ENCODE measurements at regions not wholly inside any gene's neighbourhood (a gene's known extent, or its start where the extent isn't known, plus 50 kb on each side); places are given as distances from the start of the nearest gene placed in this dataset.

- POLR2A ChIA-PET: no interaction called here
- intact Hi-C loops (cut with DNase I, micrococcal nuclease): no loop called here
- H3K4me1 ChIP-seq (ENCODE audit: insufficient read depth, low read length): no peaks in the 10 kb centered on the region
- Mint-ChIP-seq H3K4me1 (ENCODE audit: low read depth) (no peaks in the 10 kb centered on the region), H3K27me3 (peaks cover 11% of the 10 kb centered on the region), H3K9me3 (no peaks in the 10 kb centered on the region), H3K27ac (no peak overlapping the region), H3K36me3 (ENCODE audit: low read depth) (no peaks in the 10 kb centered on the region), H3K4me3 (no peak overlapping the region)
- H3K9me3 ChIP-seq (ENCODE audit: control insufficient read depth in 1 of 2, insufficient read depth in 1 of 2, low read length in 2 of 2): no peaks in the 10 kb centered on the region
- ATAC-seq (ENCODE audit: poor library complexity) (no peak), DNase-seq (no peak)
- CTCF ChIA-PET: no interaction called here
- no peak overlapping the region for H3K27ac ChIP-seq (ENCODE audit: low read depth in 1 of 2, low read length in 2 of 2)
- H3K36me3 ChIP-seq (ENCODE audit: insufficient read depth, low read length): no peaks in the 10 kb centered on the region
- H3K4me3 ChIP-seq (ENCODE audit: low read length): no peak overlapping the region
- peaks cover 0 to 4% of the 10 kb centered on the region in 2 experiments for H3K27me3 ChIP-seq (ENCODE audit: control insufficient read depth in 1 of 2, insufficient read depth in 2 of 2, low read length in 2 of 2)
- no peak for TF ChIP-seq CTCF (IDR thresholded peaks at IDR 0.05)
Observed at GRCh38 chr2:118430510-118431164, 342.4 kb downstream of the INSIG2 start.

GRCh38 chr2:118425191-118425590 is 336.9 kb downstream of the INSIG2 start:
- H3K4me3 ChIP-seq (ENCODE audit: low read length): no peak overlapping the region
- CTCF ChIA-PET: no interaction called here

GRCh38 chr2:118423776-118424175 is 335.5 kb downstream of the INSIG2 start:
- Histone ChIP-seq H3K4me1 (ENCODE audit: insufficient read depth, low read length) (no peaks in the 10 kb centered on the region), H3K4me3 (ENCODE audit: low read length) (no peak overlapping the region), H3K9me3 (ENCODE audit: control insufficient read depth in 1 of 2, insufficient read depth in 1 of 2, low read length in 2 of 2) (no peaks in the 10 kb centered on the region), H3K36me3 (ENCODE audit: insufficient read depth, low read length) (no peaks in the 10 kb centered on the region), H3K27ac (ENCODE audit: low read depth in 1 of 2, low read length in 2 of 2) (no peak overlapping the region), H3K27me3 (ENCODE audit: control insufficient read depth in 1 of 2, insufficient read depth in 2 of 2, low read length in 2 of 2) (peaks cover 0 to 13% of the 10 kb centered on the region in 2 experiments)
- Mint-ChIP-seq H3K4me3 (no peak overlapping the region), H3K27me3 (peaks cover 29% of the 10 kb centered on the region), H3K9me3 (no peaks in the 10 kb centered on the region), H3K4me1 (ENCODE audit: low read depth) (no peaks in the 10 kb centered on the region), H3K36me3 (ENCODE audit: low read depth) (no peaks in the 10 kb centered on the region), H3K27ac (no peak overlapping the region)
- no peak for ATAC-seq (ENCODE audit: poor library complexity)
- DNase-seq: no peak
- POLR2A ChIA-PET: no interaction called here
- CTCF ChIA-PET: no interaction called here
- intact Hi-C loops (cut with DNase I, micrococcal nuclease): no loop called here
- TF ChIP-seq CTCF (IDR thresholded peaks at IDR 0.05): no peak

More at GRCh38 chr2:118425191-118425590, 336.9 kb downstream of the INSIG2 start:
- no peak overlapping the region for H3K4me3 Mint-ChIP-seq
- peaks cover 18% of the 10 kb centered on the region for H3K27me3 Mint-ChIP-seq
- ATAC-seq (ENCODE audit: poor library complexity): no peak
- POLR2A ChIA-PET: no interaction called here
- no peaks in the 10 kb centered on the region for H3K9me3 Mint-ChIP-seq
- Histone ChIP-seq H3K9me3 (ENCODE audit: control insufficient read depth in 1 of 2, insufficient read depth in 1 of 2, low read length in 2 of 2) (no peaks in the 10 kb centered on the region), H3K27me3 (ENCODE audit: control insufficient read depth in 1 of 2, insufficient read depth in 2 of 2, low read length in 2 of 2) (peaks cover 0 to 9% of the 10 kb centered on the region in 2 experiments), H3K4me1 (ENCODE audit: insufficient read depth, low read length) (no peaks in the 10 kb centered on the region), H3K27ac (ENCODE audit: low read depth in 1 of 2, low read length in 2 of 2) (no peak overlapping the region), H3K36me3 (ENCODE audit: insufficient read depth, low read length) (no peaks in the 10 kb centered on the region)
- TF ChIP-seq CTCF (IDR thresholded peaks at IDR 0.05): no peak
- H3K27ac Mint-ChIP-seq: no peak overlapping the region
- intact Hi-C loops (cut with DNase I, micrococcal nuclease): no loop called here
- DNase-seq: no peak
- H3K4me1 Mint-ChIP-seq (ENCODE audit: low read depth): no peaks in the 10 kb centered on the region
- H3K36me3 Mint-ChIP-seq (ENCODE audit: low read depth): no peaks in the 10 kb centered on the region
